ENCODE measurements at regions not wholly inside any gene's neighbourhood (a gene's known extent, or its start where the extent isn't known, plus 50 kb on each side); places are given as distances from the start of the nearest gene placed in this dataset.
"Not testable (repeated sequence)": the region's sequence is repeated elsewhere in the genome, so short reads cannot be mapped to it uniquely, and the experiment has no call there.

- no peak for DNase-seq
- intact Hi-C loops (cut with DNase I, micrococcal nuclease): no loop called here
- no peak for ATAC-seq
These were observed 309.8 kb upstream of the KIAA1217 start for GRCh38 chr10:23899166-23899565.

GRCh38 chr10:23910291-23910690, 298.6 kb upstream of the KIAA1217 start:
- ATAC-seq (no peak), DNase-seq (no peak)
- intact Hi-C loops (cut with DNase I, micrococcal nuclease): no loop called here

GRCh38 chr10:23912884-23913404, 296.0 kb upstream of the KIAA1217 start:
- DNase-seq: no peak
- ATAC-seq: no peak
- intact Hi-C loops (cut with DNase I, micrococcal nuclease): no loop called here

GRCh38 chr10:23914641-23915040, 294.3 kb upstream of the KIAA1217 start:
- intact Hi-C loops (cut with DNase I, micrococcal nuclease): no loop called here
- ATAC-seq: no peak
- DNase-seq: no peak

GRCh38 chr10:23917251-23917840, 291.6 kb upstream of the KIAA1217 start:
- no peak for DNase-seq
- intact Hi-C loops (cut with DNase I, micrococcal nuclease): no loop called here
- ATAC-seq: no peak

GRCh38 chr10:23918090-23918723, 290.7 kb upstream of the KIAA1217 start:
- intact Hi-C loops (cut with DNase I, micrococcal nuclease): no loop called here
- ATAC-seq (no peak), DNase-seq (no peak)

GRCh38 chr10:23918839-23919238, 290.1 kb upstream of the KIAA1217 start:
- ATAC-seq: no peak

GRCh38 chr10:23927576-23928325, 281.2 kb upstream of the KIAA1217 start:
- intact Hi-C loops (cut with DNase I, micrococcal nuclease): no loop called here
- DNase-seq (no peak), ATAC-seq (no peak)

More at GRCh38 chr10:23918839-23919238, 290.1 kb upstream of the KIAA1217 start:
- DNase-seq: no peak
- intact Hi-C loops (cut with DNase I, micrococcal nuclease): no loop called here

- intact Hi-C loops (cut with DNase I, micrococcal nuclease); DNase-seq; ATAC-seq: not testable (repeated sequence)
These were observed 274.9 kb upstream of the KIAA1217 start for GRCh38 chr10:23934023-23934422.

GRCh38 chr10:23945845-23946244, 263.1 kb upstream of the KIAA1217 start:
- DNase-seq (no peak), ATAC-seq (no peak)
- intact Hi-C loops (cut with DNase I, micrococcal nuclease): no loop called here

GRCh38 chr10:23951841-23952240, 257.1 kb upstream of the KIAA1217 start:
- ATAC-seq (no peak), DNase-seq (no peak)
- intact Hi-C loops (cut with DNase I, micrococcal nuclease): no loop called here

- ATAC-seq (no peak), DNase-seq (no peak)
- intact Hi-C loops (cut with DNase I, micrococcal nuclease): no loop called here
These were observed 253.3 kb upstream of the KIAA1217 start for GRCh38 chr10:23955456-23956225.

GRCh38 chr10:23965123-23965522, 243.8 kb upstream of the KIAA1217 start:
- intact Hi-C loops (cut with DNase I, micrococcal nuclease): no loop called here
- ATAC-seq: no peak
- DNase-seq: no peak

GRCh38 chr10:23965880-23966279, 243.1 kb upstream of the KIAA1217 start:
- ATAC-seq (no peak), DNase-seq (no peak)
- intact Hi-C loops (cut with DNase I, micrococcal nuclease): no loop called here

GRCh38 chr10:23966504-23967051, 242.4 kb upstream of the KIAA1217 start:
- ATAC-seq: no peak
- DNase-seq: no peak
- intact Hi-C loops (cut with DNase I, micrococcal nuclease): no loop called here

GRCh38 chr10:23968301-23968700, 240.6 kb upstream of the KIAA1217 start:
- ATAC-seq (no peak), DNase-seq (no peak)
- intact Hi-C loops (cut with DNase I, micrococcal nuclease): no loop called here

- ATAC-seq: no peak
- intact Hi-C loops (cut with DNase I, micrococcal nuclease): no loop called here
- DNase-seq: no peak
These were observed 234.1 kb upstream of the KIAA1217 start for GRCh38 chr10:23974746-23975272.

- intact Hi-C loops (cut with DNase I, micrococcal nuclease): no loop called here
- no peak for ATAC-seq
- DNase-seq: no peak
These were observed 233.5 kb upstream of the KIAA1217 start for GRCh38 chr10:23975431-23975830.

GRCh38 chr10:23976275-23976674, 232.7 kb upstream of the KIAA1217 start:
- ATAC-seq (no peak), DNase-seq (no peak)
- intact Hi-C loops (cut with DNase I, micrococcal nuclease): no loop called here

Data from left colon (tissue), 2 donors.